Esophagus muscularis mucosa (tissue), 4 donors: ENCODE measurements at regions not wholly inside any gene's neighbourhood (a gene's known extent, or its start where the extent isn't known, plus 50 kb on each side); places are given as distances from the start of the nearest gene placed in this dataset.
A peak's percentile ranks its signal among the peaks of the same experiment; 100 is the strongest.

Source experiments
- DNase-seq: peaks from one replicate; pipeline ENCODE4 v3.0.0-alpha.2; 2017; ENCODE audit errors: extremely low spot score
- H3K27ac ChIP-seq, 4 donors: fragments of 200-600 bp; sonication (generic); replicated peaks in 1 of 4; 1 replicate in 3 of 4; 2 replicates in 1 of 4; pipeline ENCODE4 v1.5.1; 2016 to 2019; ENCODE audit warnings: mild to moderate bottlenecking in 1 of 4
- H3K27me3 ChIP-seq, 4 donors: fragments of 200-600 bp; sonication (generic); one replicate each; pipeline versions ENCODE4 v1.5.1 to v1.6.0; 2016 to 2019
- H3K36me3 ChIP-seq, 4 donors: fragments of 200-600 bp; sonication (generic); one replicate each; pipeline ENCODE4 v1.5.1; 2016 to 2019
- H3K4me1 ChIP-seq, 4 donors: fragments of 200-600 bp; sonication (generic); one replicate each; pipeline ENCODE4 v1.5.1; 2016 to 2019
- H3K4me3 ChIP-seq, 4 donors: fragments of 200-600 bp; sonication (generic); 1 replicate in 2 of 4; 2 replicates in 2 of 4; pipeline ENCODE4 v1.5.1; 2016 to 2019; ENCODE audit warnings: mild to moderate bottlenecking in 4 of 4, moderate library complexity in 1 of 4
- H3K9me3 ChIP-seq, 4 donors: fragments of 200-600 bp; sonication (generic); 1 replicate in 3 of 4; 2 replicates in 1 of 4; pipeline ENCODE4 v1.5.1; 2016 to 2019
- CTCF ChIP-seq, 3 experiments: fragments of 200-600 bp in 2 of 3; fragments of 450-650 bp in 1 of 3; sonication (generic) in 2 of 3; IDR thresholded peaks; one replicate each; pipeline ENCODE4 v1.5.1; 2017 to 2019; ENCODE audit warnings: antibody characterized with exemption in 3 of 3, mild to moderate bottlenecking in 2 of 3, moderate library complexity in 1 of 3
- EP300 ChIP-seq: sonication (generic); formaldehyde crosslinking; IDR thresholded peaks from one replicate; pipeline ENCODE4 v1.6.1; 2017; ENCODE audit warnings: antibody characterized with exemption
- POLR2A ChIP-seq: fragments of 450-650 bp; IDR thresholded peaks from one replicate; pipeline ENCODE4 v1.6.1; 2017; ENCODE audit warnings: antibody characterized with exemption, moderate library complexity, mild to moderate bottlenecking, low read depth
- POLR2AphosphoS5 ChIP-seq, 2 donors: sonication (generic); formaldehyde crosslinking; IDR thresholded peaks; one replicate each; pipeline ENCODE4 v1.6.1; 2017; ENCODE audit warnings: antibody characterized with exemption in 2 of 2
- WGBS: methylation state at CpG from one replicate; pipeline ENCODE4 v1.1.5; 2018; 5-methylcytosine and 5-hydroxymethylcytosine counted together
- intact Hi-C: fragments of 100-400 bp; cut with DNase I; formaldehyde crosslinking; loops from one replicate; pipeline ENCODE4 v1.15.1; 2023

- no peak for DNase-seq
- intact Hi-C loops, result loop anchor here (2.0 to 10.0 kb wide), 3 partner anchors 168 to 410 kb away; partner anchors contain the start of gene PGRMC2
- no peak overlapping the region for H3K4me3 ChIP-seq
- H3K36me3 ChIP-seq, result no peaks in the 10 kb centered on the region
- 60% methylated on average over 3 of the region's 3 CpGs for WGBS
- TF ChIP-seq EP300, result no peak
- no peaks in the 10 kb centered on the region for H3K27me3 ChIP-seq
- H3K4me1 ChIP-seq, result peaks cover 11 to 25% (median 18%) of the 10 kb centered on the region in 4 donors
- H3K27ac ChIP-seq, result peak overlapping the region in 2 of 4 donors; percentile 1 to 45
- no peaks in the 10 kb centered on the region for H3K9me3 ChIP-seq
These were observed 164.8 kb upstream of the PGRMC2 start for GRCh38 chr4:128452415-128452814.

GRCh38 chr4:128451270-128451905, 163.8 kb upstream of the PGRMC2 start:
- 87% methylated on average over 7 of the region's 7 CpGs for WGBS
- peak; percentile 66 for DNase-seq
- Histone ChIP-seq H3K36me3 (no peaks in the 10 kb centered on the region), H3K4me3 (no peak overlapping the region), H3K4me1 (peaks cover 11 to 25% (median 18%) of the 10 kb centered on the region in 4 donors), H3K9me3 (no peaks in the 10 kb centered on the region), H3K27me3 (no peaks in the 10 kb centered on the region), H3K27ac (no peak overlapping the region)
- TF ChIP-seq CTCF (IDR thresholded peaks at IDR 0.05) (no peak), POLR2A (no peak)
- intact Hi-C loops, result loop anchor here (5.0 to 10.0 kb wide), 2 partner anchors 167 to 216 kb away; partner anchors contain the start of gene PGRMC2

- H3K9me3 ChIP-seq, result no peaks in the 10 kb centered on the region
- 89% methylated on average over 5 of the region's 5 CpGs for WGBS
- H3K4me1 ChIP-seq, result peaks cover 11 to 25% (median 18%) of the 10 kb centered on the region in 4 donors
- no peak overlapping the region for H3K4me3 ChIP-seq
- TF ChIP-seq EP300 (no peak), POLR2A (no peak), POLR2AphosphoS5 (IDR thresholded peaks at IDR 0.05) (no peak), CTCF (IDR thresholded peaks at IDR 0.05) (no peak)
- DNase-seq, result peak; percentile 55
- no peaks in the 10 kb centered on the region for H3K36me3 ChIP-seq
- intact Hi-C loops, result loop anchor here (5.0 to 10.0 kb wide), 2 partner anchors 166 to 217 kb away; partner anchors contain the start of gene PGRMC2
- no peak overlapping the region for H3K27ac ChIP-seq
- no peaks in the 10 kb centered on the region for H3K27me3 ChIP-seq
These were observed 162.9 kb upstream of the PGRMC2 start for GRCh38 chr4:128450326-128451120.

- no peak for TF ChIP-seq EP300
- WGBS, result 57% methylated on average over 1 of the region's 1 CpG
- intact Hi-C loops, result loop anchor here (10.0 kb wide), 1 partner anchor 244 kb away; no protein-coding TSS in a partner anchor
- Histone ChIP-seq H3K9me3 (peaks cover 0 to 11% (median 8%) of the 10 kb centered on the region in 4 donors), H3K36me3 (no peaks in the 10 kb centered on the region), H3K27me3 (no peaks in the 10 kb centered on the region), H3K4me3 (no peak overlapping the region), H3K4me1 (peaks cover 0 to 16% (median 8%) of the 10 kb centered on the region in 4 donors), H3K27ac (no peak overlapping the region)
- no peak for DNase-seq
These were observed 161.6 kb upstream of the PGRMC2 start for GRCh38 chr4:128449251-128449650.

- no peak for TF ChIP-seq EP300
- no peak for TF ChIP-seq POLR2A
- no peak for TF ChIP-seq CTCF (IDR thresholded peaks at IDR 0.05)
- no peak for TF ChIP-seq POLR2AphosphoS5 (IDR thresholded peaks at IDR 0.05)
- no peak for DNase-seq
- H3K4me3 ChIP-seq, result no peak overlapping the region
- peaks cover 0 to 15% (median 10%) of the 10 kb centered on the region in 4 donors for H3K9me3 ChIP-seq
- H3K4me1 ChIP-seq, result no peaks in the 10 kb centered on the region
- H3K36me3 ChIP-seq, result no peaks in the 10 kb centered on the region
- H3K27me3 ChIP-seq, result no peaks in the 10 kb centered on the region
- intact Hi-C loops, result loop anchor here (10.0 kb wide), 1 partner anchor 240 kb away; no protein-coding TSS in a partner anchor
- H3K27ac ChIP-seq, result no peak overlapping the region
- 97% methylated on average over 3 of the region's 3 CpGs for WGBS
These were observed 157.1 kb upstream of the PGRMC2 start for GRCh38 chr4:128444544-128445302.
